ENCODE measurements at regions not wholly inside any gene's neighbourhood (a gene's known extent, or its start where the extent isn't known, plus 50 kb on each side); places are given as distances from the start of the nearest gene placed in this dataset.

- TF ChIP-seq POLR2A (IDR thresholded peaks at IDR 0.05; ENCODE audit: low read depth) (no peak), CTCF (IDR thresholded peaks at IDR 0.05) (no peak), POLR2AphosphoS5 (IDR thresholded peaks at IDR 0.05) (no peak), EP300 (IDR thresholded peaks at IDR 0.05) (no peak)
Measured at GRCh38 chr2:153235516-153235915, 243.0 kb downstream of the RPRM start.
